Activated CD8-positive, alpha-beta T cell treated with anti-CD3 and anti-CD28 coated beads, Interleukin-2, amount 10 ng/mL, durations not matched to agents 7 days and 5 days (primary cell): ENCODE measurements at regions not wholly inside any gene's neighbourhood (a gene's known extent, or its start where the extent isn't known, plus 50 kb on each side); places are given as distances from the start of the nearest gene placed in this dataset.
"Not testable (repeated sequence)": the region's sequence is repeated elsewhere in the genome, so short reads cannot be mapped to it uniquely, and the experiment has no call there.

ENCODE experiments used
- ATAC-seq: fragments of 150-1000 bp; cut with Tn5 transposase; one replicate; pipeline ENCODE4 v1.10.0; 2021; ENCODE audit warnings: moderate library complexity
- CTCF ChIA-PET: fragments of 350-600 bp; sonication (Branson Sonifier 250); formaldehyde crosslinking; loops from one replicate; lab custom pipeline; 2021; ENCODE audit warnings: antibody characterized with exemption; lab: Charles Lee
- POLR2A ChIA-PET: fragments of 350-600 bp; sonication (Branson Sonifier 250); formaldehyde crosslinking; loops from one replicate; lab custom pipeline; 2021; ENCODE audit warnings: antibody characterized with exemption; lab: Charles Lee
- DNase-seq: peaks from one replicate; pipeline ENCODE4 v3.0.0-alpha.2; 2020
- H3K27ac Mint-ChIP-seq: one replicate; pipeline ENCODE4 v1.8.0; 2021; ENCODE audit warnings: mild to moderate bottlenecking, mixed read lengths
- H3K27me3 Mint-ChIP-seq: one replicate; pipeline ENCODE4 v1.8.0; 2021; ENCODE audit warnings: low read depth, mixed read lengths
- H3K36me3 Mint-ChIP-seq: one replicate; pipeline ENCODE4 v1.8.0; 2021; ENCODE audit warnings: low read depth, mixed read lengths
- H3K4me1 Mint-ChIP-seq: one replicate; pipeline ENCODE4 v1.8.0; 2021; ENCODE audit warnings: low read depth, mixed read lengths
- H3K4me3 Mint-ChIP-seq: one replicate; pipeline ENCODE4 v1.8.0; 2021; ENCODE audit warnings: mild to moderate bottlenecking, mixed read lengths
- H3K9me3 Mint-ChIP-seq: one replicate; pipeline ENCODE4 v1.8.0; 2022; ENCODE audit warnings: mixed read lengths; ENCODE audit not compliant: insufficient read depth

DNA sequence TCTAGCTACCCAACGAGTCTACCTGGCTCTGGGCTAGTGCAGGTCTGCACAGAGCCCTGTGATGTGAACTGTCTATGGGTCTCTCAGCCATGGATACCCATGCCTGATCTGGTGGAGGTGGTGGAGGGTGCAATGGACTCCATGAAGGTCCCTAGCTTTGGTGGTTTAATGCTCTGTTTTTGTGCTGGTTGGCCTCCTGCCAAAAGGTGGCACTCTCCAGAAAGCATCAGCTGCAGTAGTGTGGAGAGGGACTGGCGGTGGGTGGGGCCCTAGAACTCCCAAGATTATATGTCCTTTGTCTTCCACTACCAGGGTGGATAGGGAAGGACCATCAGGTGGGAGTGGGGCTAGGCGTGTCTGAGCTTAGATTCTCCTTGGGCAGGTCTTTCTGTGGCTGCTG lies 290.1 kb downstream of the AGTPBP1 start:
- ATAC-seq, result no peak
- H3K27me3 Mint-ChIP-seq, result peaks cover 19% of the 10 kb centered on the region
- H3K27ac Mint-ChIP-seq, result no peak overlapping the region
- no peaks in the 10 kb centered on the region for H3K9me3 Mint-ChIP-seq
- no peaks in the 10 kb centered on the region for H3K36me3 Mint-ChIP-seq
- POLR2A ChIA-PET, result no interaction called here
- H3K4me3 Mint-ChIP-seq, result no peak overlapping the region
- CTCF ChIA-PET, result interaction anchor here (1.2 kb wide), 1 partner anchor 159 kb away, joined by 4 read pairs; no protein-coding TSS in a partner anchor
- H3K4me1 Mint-ChIP-seq, result no peaks in the 10 kb centered on the region
- no peak for DNase-seq

DNA sequence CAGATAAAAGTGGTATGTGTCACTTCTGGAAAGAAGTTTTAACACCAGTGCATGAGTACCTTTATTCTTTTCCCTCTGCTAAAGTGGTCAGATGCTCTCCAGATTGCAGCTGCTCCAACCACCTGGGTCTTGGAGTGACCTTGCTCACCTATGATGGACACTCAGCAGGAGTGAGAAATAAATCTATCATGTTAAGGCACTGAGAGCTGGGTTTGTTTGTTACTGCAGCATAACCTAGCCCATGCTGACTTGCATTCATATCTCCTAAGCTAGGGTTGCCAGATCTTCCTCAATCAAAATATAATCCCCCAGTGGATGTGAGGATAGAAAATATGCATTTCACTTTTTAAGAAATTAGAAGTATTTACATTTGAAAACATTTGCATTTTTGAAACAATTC lies 295.9 kb downstream of the AGTPBP1 start:
- ChIA-PET POLR2A (interaction anchor here (0.6 kb wide), 1 partner anchor 62 kb away, joined by 3 read pairs; no protein-coding TSS in a partner anchor), CTCF (no interaction called here)
- no peaks in the 10 kb centered on the region for H3K4me1 Mint-ChIP-seq
- ATAC-seq (no peak), DNase-seq (no peak)
- H3K4me3 Mint-ChIP-seq, result no peak overlapping the region
- no peak overlapping the region for H3K27ac Mint-ChIP-seq
- H3K9me3 Mint-ChIP-seq, result no peaks in the 10 kb centered on the region
- H3K36me3 Mint-ChIP-seq, result no peaks in the 10 kb centered on the region
- H3K27me3 Mint-ChIP-seq, result peaks cover 17% of the 10 kb centered on the region

DNA sequence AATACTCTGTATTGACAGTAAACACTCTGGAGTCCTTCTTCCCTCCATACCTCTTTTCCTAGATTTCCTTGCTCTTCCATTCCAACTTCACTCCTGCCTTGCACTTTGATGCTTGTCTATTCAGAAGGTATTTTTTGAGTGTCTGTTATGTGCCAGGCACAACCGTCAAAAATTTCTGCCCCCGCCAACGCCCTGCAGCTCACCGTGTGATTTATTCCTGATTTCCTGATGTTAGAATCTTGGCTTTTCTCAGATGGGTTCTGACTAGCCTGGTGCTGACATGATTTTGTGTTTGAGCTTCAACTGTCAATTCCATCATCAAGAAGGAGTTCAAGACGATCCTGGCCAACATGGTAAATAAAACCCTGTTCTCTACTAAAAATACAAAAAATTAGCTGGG lies 297.5 kb downstream of the AGTPBP1 start:
- ChIA-PET POLR2A (no interaction called here), CTCF (interaction anchor here (0.6 kb wide), 1 partner anchor 76 kb away, joined by 3 read pairs; no protein-coding TSS in a partner anchor)
- DNase-seq (no peak), ATAC-seq (no peak)
- Mint-ChIP-seq H3K36me3 (no peaks in the 10 kb centered on the region), H3K9me3 (no peaks in the 10 kb centered on the region), H3K27me3 (peaks cover 8% of the 10 kb centered on the region), H3K4me1 (no peaks in the 10 kb centered on the region), H3K4me3 (no peak overlapping the region), H3K27ac (no peak overlapping the region)

DNA sequence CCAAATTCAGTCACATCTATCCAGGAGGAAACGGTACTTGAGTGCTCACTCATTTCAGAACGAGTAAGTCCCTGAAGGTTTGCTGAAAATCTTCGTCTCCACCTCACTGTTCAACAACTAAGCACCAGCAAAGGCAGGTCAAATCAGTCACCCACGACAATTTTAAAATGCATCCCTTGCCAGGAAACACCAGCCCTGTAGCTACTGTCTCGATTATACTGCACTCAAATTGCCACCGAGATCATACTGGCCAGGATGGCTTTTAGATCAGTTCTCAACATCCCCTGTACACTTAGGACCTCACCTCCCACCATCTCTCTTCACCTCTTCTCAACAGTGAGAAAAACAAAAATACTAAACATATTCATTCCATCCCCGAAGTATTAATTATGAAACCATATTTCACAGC lies 298.6 kb downstream of the AGTPBP1 start:
- ChIA-PET POLR2A (no interaction called here), CTCF (no interaction called here)

DNA sequence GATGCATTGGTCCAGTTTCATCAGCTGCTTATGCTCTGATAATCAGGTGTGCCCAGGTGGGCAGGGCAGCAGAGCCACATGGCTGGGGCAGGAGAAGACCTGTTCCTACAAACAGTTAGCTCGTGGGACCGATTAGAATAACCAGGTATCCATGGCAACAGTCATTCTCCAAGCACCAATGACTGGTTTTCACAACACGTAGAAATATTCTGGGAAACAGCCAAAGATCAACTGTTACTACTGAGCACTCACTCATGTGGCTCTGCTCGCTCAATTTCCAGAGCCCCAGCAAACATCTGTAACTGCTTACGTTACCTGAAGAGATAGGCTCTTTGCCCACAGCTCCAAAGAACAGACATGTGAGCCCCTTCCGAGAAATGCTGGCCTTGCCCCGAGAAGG lies 302.0 kb downstream of the AGTPBP1 start:
- DNase-seq, result no peak
- H3K27me3 Mint-ChIP-seq, result peaks cover 14% of the 10 kb centered on the region
- no peak for ATAC-seq
- ChIA-PET POLR2A (no interaction called here), CTCF (no interaction called here)
- H3K9me3 Mint-ChIP-seq, result no peaks in the 10 kb centered on the region
- no peak overlapping the region for H3K4me3 Mint-ChIP-seq
- no peaks in the 10 kb centered on the region for H3K4me1 Mint-ChIP-seq
- no peaks in the 10 kb centered on the region for H3K36me3 Mint-ChIP-seq
- no peak overlapping the region for H3K27ac Mint-ChIP-seq

More for the DNA sequence above, 298.6 kb downstream of the AGTPBP1 start:
- Mint-ChIP-seq H3K4me3 (no peak overlapping the region), H3K27ac (no peak overlapping the region), H3K4me1 (no peaks in the 10 kb centered on the region), H3K36me3 (no peaks in the 10 kb centered on the region), H3K27me3 (peaks cover 6% of the 10 kb centered on the region), H3K9me3 (no peaks in the 10 kb centered on the region)
- ATAC-seq (no peak), DNase-seq (no peak)

DNA sequence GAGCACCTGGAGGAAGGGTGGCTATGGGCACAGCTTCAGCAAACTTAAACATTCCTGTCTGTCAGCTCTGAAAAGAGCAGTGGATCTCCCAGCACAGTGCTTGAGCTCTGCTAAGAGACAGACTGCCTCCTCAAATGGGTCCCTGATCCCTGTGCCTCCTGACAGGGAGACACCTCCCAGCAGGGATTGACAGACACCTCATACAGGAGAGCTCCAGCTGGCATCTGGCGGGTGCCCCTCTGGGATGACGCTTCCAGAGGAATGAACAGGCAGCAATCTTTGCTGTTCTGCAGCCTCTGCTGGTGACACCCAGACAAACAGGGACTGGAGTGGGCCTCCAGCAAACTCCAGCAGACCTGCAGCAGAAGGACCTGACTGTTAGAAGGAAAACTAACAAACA lies 307.8 kb downstream of the AGTPBP1 start:
- H3K4me3 Mint-ChIP-seq, ATAC-seq, H3K27ac Mint-ChIP-seq, CTCF ChIA-PET, DNase-seq, H3K9me3 Mint-ChIP-seq, POLR2A ChIA-PET, H3K4me1 Mint-ChIP-seq, H3K36me3 Mint-ChIP-seq: not testable (repeated sequence)
- H3K27me3 Mint-ChIP-seq, result peaks cover 17% of the 10 kb centered on the region

DNA sequence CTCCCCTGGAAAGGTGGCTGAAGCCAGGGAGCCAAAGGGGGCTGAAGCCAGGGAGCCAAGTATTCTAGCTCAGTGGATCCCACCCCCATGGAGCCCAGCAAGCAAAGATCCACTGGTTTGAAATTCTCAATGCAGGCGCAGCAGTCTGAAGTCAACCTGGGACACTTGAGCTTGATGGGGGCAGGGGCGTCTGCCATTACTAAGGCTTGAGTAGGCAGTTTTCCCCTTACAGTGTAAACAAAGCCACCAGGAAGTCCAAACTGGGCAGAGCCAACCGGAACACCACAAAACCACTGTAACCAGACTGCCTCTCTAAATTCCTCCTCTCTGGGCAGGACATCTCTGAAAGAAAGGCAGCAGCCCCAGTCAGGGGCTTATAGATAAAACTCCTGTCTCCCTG lies 308.2 kb downstream of the AGTPBP1 start:
- DNase-seq, H3K27ac Mint-ChIP-seq, ATAC-seq, CTCF ChIA-PET, POLR2A ChIA-PET, H3K4me1 Mint-ChIP-seq, H3K36me3 Mint-ChIP-seq, H3K9me3 Mint-ChIP-seq, H3K4me3 Mint-ChIP-seq: not testable (repeated sequence)
- H3K27me3 Mint-ChIP-seq, result peaks cover 17% of the 10 kb centered on the region

DNA sequence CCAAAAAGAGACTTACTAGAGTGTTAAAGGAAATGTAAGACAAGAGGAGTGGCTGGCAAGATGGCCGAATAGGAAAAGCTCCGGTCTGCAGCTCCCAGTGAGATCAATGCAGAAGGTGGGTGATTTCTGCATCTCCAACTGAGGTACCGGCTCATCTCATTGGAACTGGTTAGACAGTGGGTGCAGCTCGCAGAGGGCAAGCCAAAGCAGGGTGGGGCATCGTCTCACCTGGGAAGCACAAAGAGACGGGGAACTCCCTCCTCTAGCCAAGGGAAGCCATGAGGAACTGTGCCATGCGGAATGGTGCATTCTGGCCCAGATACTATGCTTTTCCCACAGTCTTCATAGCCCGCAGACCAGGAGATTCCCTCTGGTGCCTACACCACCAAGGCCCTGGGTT lies 308.7 kb downstream of the AGTPBP1 start:
- no peak for ATAC-seq
- Mint-ChIP-seq H3K27me3 (peaks cover 17% of the 10 kb centered on the region), H3K9me3 (no peaks in the 10 kb centered on the region), H3K36me3 (no peaks in the 10 kb centered on the region), H3K4me1 (no peaks in the 10 kb centered on the region), H3K27ac (no peak overlapping the region), H3K4me3 (no peak overlapping the region)
- DNase-seq, result no peak
- ChIA-PET CTCF (no interaction called here), POLR2A (no interaction called here)

DNA sequence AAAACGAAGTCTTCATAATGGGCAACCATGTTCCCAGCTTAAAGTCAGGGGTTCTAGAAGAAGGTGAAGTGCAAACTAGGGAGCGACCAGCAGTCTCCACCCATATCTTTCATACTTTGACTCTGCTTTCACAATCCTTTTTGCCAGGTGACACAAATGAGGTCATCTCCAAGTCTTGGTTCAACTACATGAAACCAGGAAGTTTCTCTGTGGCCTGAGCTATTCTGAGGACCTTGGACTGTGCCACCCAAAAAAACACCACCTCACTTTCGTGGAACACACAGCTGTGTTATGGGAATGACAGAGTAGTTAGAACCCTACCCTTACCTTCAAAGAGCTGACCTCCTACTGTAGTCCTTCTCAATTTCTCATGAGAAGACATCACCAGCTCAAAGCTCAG lies 309.2 kb downstream of the AGTPBP1 start:
- ChIA-PET CTCF (no interaction called here), POLR2A (no interaction called here)
- H3K27ac Mint-ChIP-seq, result no peak overlapping the region
- ATAC-seq (no peak), DNase-seq (no peak)
- H3K27me3 Mint-ChIP-seq, result peaks cover 17% of the 10 kb centered on the region
- no peaks in the 10 kb centered on the region for H3K9me3 Mint-ChIP-seq
- H3K4me1 Mint-ChIP-seq, result no peaks in the 10 kb centered on the region
- H3K36me3 Mint-ChIP-seq, result no peaks in the 10 kb centered on the region
- no peak overlapping the region for H3K4me3 Mint-ChIP-seq

DNA sequence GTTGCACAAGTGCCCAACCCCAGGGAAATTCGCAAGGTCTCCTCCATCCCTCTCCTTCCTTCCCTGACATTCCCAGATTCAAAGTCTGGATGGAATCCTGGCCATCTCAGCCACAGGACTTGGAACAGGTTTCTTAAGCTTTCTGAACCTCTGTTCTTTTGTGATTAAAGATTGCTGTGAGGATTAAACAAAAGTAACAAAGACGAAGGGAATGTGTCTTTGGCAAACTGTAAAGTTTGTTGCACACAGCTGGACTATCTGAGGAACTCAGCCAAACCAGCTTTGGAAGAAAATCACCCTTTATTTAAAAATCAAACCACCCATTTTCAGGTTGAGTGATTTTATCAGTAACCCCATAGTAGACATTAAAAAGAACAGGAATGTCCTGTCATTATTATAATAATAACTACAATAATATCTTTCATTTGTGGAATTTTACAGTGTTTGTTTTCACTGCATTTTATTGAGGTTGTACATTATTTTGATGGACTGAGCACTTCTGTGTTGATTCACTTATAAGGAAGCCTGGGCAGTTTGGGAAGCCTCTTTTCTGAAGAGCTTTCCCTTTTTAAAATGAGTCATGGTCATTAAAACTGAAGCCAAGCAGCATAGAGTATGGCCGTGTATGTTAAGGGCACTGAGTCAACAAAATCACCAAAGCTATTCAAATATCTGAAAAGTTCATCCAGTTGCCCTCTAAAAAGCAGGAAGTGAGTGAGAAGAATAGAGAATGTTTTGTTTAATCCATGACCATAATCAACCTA lies 310.2 kb downstream of the AGTPBP1 start:
- H3K9me3 Mint-ChIP-seq, result no peaks in the 10 kb centered on the region
- DNase-seq, result no peak
- no peaks in the 10 kb centered on the region for H3K4me1 Mint-ChIP-seq
- no peak for ATAC-seq
- POLR2A ChIA-PET, result no interaction called here
- CTCF ChIA-PET, result no interaction called here
- no peaks in the 10 kb centered on the region for H3K36me3 Mint-ChIP-seq
- no peak overlapping the region for H3K4me3 Mint-ChIP-seq
- peaks cover 17% of the 10 kb centered on the region for H3K27me3 Mint-ChIP-seq
- H3K27ac Mint-ChIP-seq, result no peak overlapping the region

DNA sequence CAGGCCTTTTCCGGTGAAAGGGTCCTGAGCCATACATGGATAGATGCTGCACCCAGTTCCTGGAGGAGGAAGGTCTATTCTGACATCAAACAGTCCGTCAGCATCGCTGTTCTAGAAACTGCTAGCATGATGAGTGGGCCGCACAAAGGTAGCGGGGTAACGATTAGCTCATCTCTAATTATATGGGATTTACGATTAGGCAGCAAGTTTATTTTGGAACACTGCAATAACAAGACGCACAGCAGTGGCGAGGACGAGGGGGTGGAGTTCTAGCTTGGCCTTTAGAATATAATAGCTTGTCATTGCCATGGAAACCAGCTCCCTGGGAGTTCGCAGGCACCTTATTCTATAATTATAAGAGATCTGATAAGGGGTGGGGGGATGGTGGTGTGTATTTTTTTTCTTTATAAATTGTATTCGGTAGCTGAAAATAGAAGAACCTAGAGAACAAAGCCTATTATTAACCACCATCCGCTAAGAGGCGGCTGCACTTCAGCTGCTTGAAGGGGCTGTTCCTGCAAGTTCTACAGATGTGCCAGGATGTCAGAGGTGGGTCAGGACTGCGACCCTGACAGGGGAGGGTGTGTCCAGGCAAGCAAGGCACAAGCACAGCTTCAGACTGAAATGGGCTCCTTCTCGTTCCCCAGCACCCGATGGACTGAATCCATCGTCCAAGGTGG lies 311.0 kb downstream of the AGTPBP1 start:
- ChIA-PET CTCF (no interaction called here), POLR2A (no interaction called here)
- Mint-ChIP-seq H3K4me3 (no peak overlapping the region), H3K36me3 (no peaks in the 10 kb centered on the region), H3K27ac (no peak overlapping the region), H3K9me3 (no peaks in the 10 kb centered on the region), H3K4me1 (no peaks in the 10 kb centered on the region), H3K27me3 (peaks cover 14% of the 10 kb centered on the region)
- no peak for ATAC-seq
- DNase-seq, result no peak

DNA sequence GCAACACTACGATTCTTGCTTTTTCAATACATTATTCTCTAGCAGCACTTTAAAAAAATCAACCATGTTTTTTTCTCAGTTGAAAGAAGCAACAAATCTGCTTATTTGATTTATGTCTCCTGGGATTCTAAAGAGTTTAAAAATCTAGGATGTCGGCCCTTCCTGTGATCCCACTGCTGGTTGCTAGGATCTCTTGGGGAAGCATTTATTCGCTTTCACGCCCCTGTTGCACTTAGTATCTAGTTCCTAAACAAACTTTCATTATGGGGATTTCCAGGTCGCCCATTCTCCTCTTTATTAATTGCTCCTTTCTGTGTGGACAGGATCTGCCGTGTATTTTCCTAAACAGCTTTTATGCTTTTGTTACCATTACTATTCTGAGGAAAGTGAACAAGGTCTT lies 313.5 kb downstream of the AGTPBP1 start:
- no peak for DNase-seq
- no peak for ATAC-seq
- Mint-ChIP-seq H3K27ac (no peak overlapping the region), H3K27me3 (peaks cover 4% of the 10 kb centered on the region), H3K4me1 (no peaks in the 10 kb centered on the region), H3K4me3 (no peak overlapping the region), H3K36me3 (no peaks in the 10 kb centered on the region), H3K9me3 (no peaks in the 10 kb centered on the region)
- ChIA-PET CTCF (interaction anchor here (1.6 to 1.8 kb wide), 2 partner anchors 182 to 1031 kb away, joined by 3 to 6 read pairs; no protein-coding TSS in a partner anchor), POLR2A (no interaction called here)
